ENCODE measurements at regions not wholly inside any gene's neighbourhood (a gene's known extent, or its start where the extent isn't known, plus 50 kb on each side); places are given as distances from the start of the nearest gene placed in this dataset.
"Not testable (repeated sequence)": the region's sequence is repeated elsewhere in the genome, so short reads cannot be mapped to it uniquely, and the experiment has no call there.

DNA sequence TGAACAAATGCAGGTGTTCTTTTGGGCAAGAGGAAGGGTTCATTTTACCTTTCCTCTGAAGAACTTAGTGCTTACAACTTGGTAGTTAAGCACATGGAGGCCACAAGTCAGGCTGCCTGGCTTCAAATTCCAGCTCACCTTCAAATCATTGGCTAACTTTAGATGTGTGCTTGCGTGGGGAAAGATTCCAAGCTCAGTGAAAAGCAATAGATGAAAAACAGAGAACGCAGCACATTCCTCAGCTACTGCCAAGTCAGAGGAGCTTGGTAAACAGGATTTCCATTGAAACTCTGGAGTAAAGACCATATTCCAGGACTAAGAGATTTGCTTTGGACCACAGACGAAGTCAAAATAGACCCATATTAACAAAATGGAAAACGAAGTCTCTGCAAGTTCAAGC is 96.3 kb upstream of the ASB18 start:
- Histone ChIP-seq H3K4me3 (no peak overlapping the region), H3K27me3 (peaks cover 2% of the 10 kb centered on the region), H3K36me3 (no peaks in the 10 kb centered on the region), H3K9me3 (no peaks in the 10 kb centered on the region)
- no peak for DNase-seq

DNA sequence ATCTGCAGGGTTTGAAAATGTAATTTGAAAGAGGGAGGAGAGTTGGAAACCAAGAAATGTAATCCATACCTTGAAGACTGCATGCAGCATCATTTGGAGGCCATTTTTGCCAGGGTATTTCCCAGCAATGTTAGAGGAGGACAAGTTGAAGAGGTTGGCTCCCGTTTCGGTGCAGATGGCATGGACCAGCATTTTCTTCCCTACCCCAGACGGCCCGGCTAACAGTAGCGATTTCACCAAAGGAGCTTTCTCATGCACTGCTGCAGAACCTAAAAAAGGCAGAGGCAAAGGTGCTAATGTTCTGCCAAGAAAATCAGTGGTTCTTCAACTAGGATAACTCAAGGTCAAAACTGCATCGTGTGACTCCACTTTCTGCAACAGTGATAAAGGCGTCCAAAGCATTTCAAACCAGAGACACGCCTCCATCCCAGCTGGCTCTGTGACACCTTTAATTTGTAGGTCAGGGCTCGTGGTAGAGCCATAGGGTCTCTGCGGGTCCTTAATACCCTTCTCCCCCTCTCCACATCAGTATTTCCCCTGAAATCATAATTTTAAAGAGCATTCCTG is 99.6 kb upstream of the ASB18 start:
- H3K9me3 ChIP-seq, result no peaks in the 10 kb centered on the region
- DNase-seq, result no peak

DNA sequence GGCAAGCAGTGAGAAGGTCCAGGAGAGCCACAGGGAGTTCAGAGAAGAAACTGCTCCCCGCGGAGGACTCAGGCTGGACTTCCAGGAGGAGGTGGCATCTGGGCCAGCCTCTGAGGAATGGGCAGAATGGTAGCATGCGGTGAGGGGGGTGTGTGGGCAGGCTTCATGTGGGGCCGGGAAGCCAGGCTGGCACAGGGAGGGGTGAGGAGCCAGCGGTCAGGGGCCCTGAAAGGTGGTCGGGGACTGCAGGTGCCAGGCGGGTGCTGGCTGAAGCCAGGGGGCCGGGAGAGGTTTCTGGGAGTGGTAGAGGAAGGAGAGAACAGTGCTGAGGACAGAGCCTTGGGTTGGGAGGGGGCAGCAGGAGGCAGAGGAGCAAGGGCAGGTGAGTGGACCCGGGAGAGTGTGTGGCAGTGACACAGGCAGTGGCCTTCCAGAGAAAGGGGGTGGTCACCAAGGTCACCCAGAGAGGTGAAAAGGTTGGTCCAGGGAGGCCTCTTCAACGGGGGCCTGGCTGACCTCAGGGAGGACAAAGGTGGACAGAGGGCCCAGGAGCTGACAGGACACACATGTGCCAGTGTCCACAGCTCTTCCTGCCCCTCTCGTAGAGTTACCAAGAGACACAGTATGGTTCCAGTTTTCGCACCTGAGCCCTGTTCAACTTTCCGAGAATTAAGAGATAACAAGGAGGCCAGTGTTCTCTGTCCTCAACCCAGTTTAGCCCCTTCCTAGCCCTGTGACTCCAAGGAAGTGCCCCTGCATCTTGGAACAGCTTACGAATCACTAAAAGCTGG is 101.2 kb upstream of the ASB18 start:
- DNase-seq, result no peak
- Histone ChIP-seq H3K4me3 (no peak overlapping the region), H3K9me3 (no peaks in the 10 kb centered on the region), H3K36me3 (no peaks in the 10 kb centered on the region), H3K27me3 (peaks cover 8% of the 10 kb centered on the region)

More for the DNA sequence above, 99.6 kb upstream of the ASB18 start:
- Histone ChIP-seq H3K27me3 (peaks cover 3% of the 10 kb centered on the region), H3K36me3 (no peaks in the 10 kb centered on the region), H3K4me3 (no peak overlapping the region)

DNA sequence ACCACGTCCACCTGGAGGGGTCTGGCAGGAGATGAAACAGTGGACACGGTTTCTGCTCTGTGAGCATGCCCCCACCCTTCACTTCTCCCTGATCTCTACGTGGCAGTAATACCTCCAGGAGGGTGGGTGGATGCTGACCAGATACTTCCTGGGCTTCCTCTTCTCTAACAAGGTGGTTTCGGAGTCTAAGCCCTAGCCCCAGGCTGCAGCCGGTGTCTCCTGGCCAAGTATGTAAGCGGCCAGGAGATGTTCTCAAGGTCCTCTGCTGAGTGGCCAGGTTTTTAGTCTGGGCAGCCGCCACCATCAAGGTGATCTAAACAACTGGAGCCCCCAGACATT is 101.8 kb upstream of the ASB18 start:
- Histone ChIP-seq H3K4me3 (no peak overlapping the region), H3K27me3 (peaks cover 8% of the 10 kb centered on the region), H3K36me3 (no peaks in the 10 kb centered on the region), H3K9me3 (no peaks in the 10 kb centered on the region)
- DNase-seq, result no peak

DNA sequence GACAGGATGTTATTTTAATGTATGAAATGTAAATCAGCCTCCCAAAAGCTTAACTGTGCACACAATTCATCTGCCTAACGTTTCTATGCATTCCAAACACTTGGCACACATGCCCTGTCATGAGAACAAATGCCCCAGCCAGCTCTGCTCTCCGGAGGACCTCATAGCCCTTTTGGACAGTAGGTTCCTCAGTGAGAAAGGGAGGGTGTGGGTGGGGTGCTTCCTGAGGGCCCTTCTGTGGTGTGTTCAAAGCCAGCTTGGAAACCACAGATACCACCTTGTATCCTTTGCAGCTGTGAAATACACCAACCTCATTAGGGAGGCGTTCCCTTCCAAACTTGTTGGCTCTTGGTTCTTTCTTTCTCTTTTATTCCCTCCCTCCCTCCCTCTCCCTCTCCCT is 102.2 kb upstream of the ASB18 start:
- no peak for DNase-seq
- no peaks in the 10 kb centered on the region for H3K9me3 ChIP-seq
- no peaks in the 10 kb centered on the region for H3K36me3 ChIP-seq
- peaks cover 8% of the 10 kb centered on the region for H3K27me3 ChIP-seq
- H3K4me3 ChIP-seq, result no peak overlapping the region

DNA sequence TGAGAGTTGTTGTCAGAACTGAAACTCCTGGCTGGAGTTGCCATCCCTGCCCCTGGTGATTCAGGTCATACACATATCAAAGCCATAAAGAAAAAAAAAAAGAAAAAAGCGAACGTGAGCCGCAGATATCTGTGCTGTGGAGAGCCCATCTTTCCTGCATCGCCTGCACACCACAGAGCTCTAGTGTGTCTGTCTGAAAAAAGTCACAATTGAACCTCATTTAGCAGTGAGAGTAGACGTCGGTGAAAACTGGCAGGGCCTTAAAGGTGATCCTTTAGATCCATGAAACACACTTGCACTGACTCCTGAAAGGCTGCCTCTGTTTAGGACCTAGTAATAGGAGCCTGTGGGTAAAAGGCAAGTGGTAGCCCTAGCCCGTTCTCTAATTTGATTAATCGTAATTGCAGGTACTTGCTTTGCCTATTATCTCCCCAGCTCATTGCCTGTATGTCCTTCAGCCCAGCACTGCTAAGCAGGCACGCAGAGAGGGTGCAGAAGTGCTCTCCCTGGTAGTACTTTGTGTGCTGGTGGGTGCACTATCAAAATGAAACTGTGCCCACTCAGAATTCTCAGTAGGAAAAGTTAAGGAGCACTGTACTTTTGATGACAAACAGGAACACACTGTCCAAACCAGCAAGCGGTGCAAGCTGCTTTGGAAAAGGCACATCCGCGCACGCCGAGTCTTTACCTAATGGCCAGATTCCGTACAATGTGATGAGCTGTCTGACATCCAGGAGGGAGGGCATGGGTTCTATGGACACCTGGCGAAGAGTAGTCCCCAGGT is 103.5 kb upstream of the ASB18 start:
- Histone ChIP-seq H3K9me3 (no peaks in the 10 kb centered on the region), H3K4me3 (no peak overlapping the region), H3K27me3 (peaks cover 8% of the 10 kb centered on the region), H3K36me3 (no peaks in the 10 kb centered on the region)
- DNase-seq, result no peak

DNA sequence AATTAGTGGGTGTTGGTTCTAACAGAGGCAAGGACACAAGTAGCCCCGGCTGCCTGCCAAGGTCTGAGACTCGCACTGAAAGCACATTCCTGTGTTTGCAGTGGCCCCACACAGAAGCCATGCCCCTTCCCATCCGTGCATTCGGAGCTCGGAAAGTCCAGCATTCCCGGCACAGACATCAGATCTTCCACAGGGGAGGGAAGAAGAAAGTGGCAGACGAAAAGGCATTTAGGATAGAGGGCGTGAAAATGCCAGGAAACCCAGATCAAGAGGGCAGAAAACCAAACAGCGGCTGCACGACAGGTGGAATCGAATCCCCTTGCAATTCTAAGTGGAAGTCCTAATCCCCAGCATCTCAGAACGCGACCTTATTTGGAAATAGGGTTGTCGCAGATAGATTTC is 105.5 kb upstream of the ASB18 start:
- no peak for DNase-seq
- Histone ChIP-seq H3K27me3 (peaks cover 5% of the 10 kb centered on the region), H3K36me3 (no peaks in the 10 kb centered on the region), H3K9me3 (no peaks in the 10 kb centered on the region), H3K4me3 (no peak overlapping the region)

DNA sequence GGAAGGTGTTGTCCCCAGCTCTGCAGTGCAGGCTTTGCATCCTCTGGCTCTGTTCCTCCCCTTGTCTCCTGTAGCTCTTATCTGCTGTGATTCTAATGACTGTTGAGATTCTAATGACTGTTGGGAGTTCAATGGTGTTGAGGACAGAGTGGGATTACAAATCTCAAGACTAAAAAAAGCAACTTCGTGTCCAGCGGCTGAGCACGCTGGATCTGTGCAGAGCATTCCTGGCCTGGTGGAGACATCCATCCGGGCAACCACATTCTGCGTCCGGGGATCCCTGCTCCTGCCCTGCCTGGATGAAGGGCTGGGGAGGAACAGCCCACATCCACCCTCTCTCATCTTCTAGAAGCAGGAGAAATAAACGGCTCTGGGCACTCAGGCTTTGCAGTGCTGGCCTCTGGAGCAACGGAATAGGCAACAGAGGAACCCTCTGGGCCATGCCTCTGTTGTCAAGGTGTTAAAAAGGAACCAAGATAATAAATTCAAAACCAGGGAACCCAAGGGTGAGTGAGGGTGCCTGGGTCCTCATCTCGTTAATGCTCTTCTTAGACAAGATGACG is 106.7 kb upstream of the ASB18 start:
- no peak for DNase-seq

DNA sequence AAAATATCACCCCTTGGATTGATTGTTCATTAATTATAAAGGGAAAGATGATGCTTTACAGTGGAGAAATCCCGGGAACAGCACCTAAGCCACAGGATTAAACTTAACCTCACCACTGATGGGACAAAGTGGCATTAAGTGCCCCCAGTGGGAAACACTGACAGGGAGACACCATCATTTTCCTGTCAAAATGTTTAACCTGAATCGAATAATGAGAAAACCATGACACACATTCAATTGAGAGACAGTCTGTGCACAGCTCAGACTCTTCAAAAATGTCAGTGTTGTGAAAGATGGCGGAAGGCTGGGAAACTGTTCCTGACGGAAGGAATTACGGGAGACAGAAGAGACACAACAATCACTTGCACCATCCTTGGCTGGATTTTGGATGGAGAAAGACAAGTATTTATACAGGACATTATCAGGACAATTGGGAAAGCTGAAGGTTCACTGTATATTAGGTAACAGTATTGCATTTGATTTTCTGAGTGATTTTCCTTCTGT is 111.8 kb upstream of the ASB18 start:
- DNase-seq, result no peak
- Histone ChIP-seq H3K4me3 (no peak overlapping the region), H3K27me3 (no peaks in the 10 kb centered on the region), H3K36me3 (no peaks in the 10 kb centered on the region), H3K9me3 (no peaks in the 10 kb centered on the region)

More for the DNA sequence above, 106.7 kb upstream of the ASB18 start:
- Histone ChIP-seq H3K27me3 (peaks cover 5% of the 10 kb centered on the region), H3K36me3 (no peaks in the 10 kb centered on the region), H3K9me3 (no peaks in the 10 kb centered on the region), H3K4me3 (no peak overlapping the region)

DNA sequence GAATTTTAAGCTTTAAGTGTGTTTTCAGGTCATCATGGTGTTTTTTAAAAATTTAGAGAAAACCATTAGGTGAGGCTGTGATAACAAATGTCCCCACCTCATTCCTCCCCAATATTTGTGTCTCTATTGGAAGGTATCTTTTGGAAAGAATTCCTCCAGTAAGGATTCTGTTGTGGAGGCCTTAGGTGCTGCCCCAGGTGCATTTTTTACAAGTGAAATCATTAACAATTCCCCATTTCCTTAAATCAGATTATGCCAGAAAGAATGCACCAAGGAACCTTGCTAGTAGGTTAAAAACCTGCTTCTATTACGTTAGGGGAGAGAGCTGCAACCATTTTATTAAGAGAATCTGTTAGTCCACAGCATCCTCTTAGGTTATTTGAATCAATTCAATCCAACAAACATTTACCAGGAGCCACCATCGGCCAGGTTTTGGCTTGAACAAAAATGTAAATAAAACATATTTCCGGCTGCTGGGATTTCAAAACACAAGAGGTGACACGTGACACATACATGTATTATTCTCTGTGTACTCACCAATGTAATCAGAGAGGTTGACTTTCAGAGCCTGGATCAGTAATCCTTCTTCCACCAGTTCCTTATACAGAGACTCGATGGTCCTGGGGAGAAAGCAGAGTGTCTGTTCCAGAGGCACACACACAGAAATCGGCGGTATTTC is 112.5 kb upstream of the ASB18 start:
- DNase-seq, result no peak
- Histone ChIP-seq H3K27me3 (no peaks in the 10 kb centered on the region), H3K9me3 (no peaks in the 10 kb centered on the region), H3K36me3 (no peaks in the 10 kb centered on the region), H3K4me3 (no peak overlapping the region)

DNA sequence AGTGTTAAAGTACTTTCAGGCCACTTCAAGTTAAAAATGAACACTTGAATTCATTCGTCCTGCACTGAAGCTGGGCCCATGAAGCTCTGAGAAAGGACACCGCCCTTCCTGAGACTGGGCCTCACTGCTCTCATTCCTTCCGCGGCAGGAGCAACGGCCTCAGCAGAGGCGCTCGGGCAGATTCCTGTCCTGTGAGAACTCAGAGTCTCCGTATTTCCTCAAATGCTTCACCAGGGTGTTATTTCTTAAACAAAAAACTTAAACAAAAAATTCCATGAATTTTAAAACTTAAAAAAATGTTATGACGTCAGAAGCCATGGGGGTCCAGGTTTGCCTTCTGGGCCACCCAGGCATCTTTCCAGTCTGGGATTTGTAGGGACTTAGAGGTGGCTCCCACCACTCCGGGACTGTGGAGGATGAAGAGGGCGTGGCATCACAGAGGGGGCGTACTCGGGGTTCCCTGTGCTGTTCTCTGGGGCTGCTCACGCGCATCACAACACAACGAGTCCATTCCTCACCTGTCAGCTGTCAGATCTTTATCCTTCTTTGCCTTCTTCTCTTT is 115.9 kb upstream of the ASB18 start:
- 0 out of 2 replicates have a peak, but pooled peaks cover 3% of the 10 kb centered on the region for H3K27me3 ChIP-seq
- no peak for DNase-seq
- H3K4me3 ChIP-seq, result no peak overlapping the region
- no peaks in the 10 kb centered on the region for H3K36me3 ChIP-seq
- no peaks in the 10 kb centered on the region for H3K9me3 ChIP-seq

DNA sequence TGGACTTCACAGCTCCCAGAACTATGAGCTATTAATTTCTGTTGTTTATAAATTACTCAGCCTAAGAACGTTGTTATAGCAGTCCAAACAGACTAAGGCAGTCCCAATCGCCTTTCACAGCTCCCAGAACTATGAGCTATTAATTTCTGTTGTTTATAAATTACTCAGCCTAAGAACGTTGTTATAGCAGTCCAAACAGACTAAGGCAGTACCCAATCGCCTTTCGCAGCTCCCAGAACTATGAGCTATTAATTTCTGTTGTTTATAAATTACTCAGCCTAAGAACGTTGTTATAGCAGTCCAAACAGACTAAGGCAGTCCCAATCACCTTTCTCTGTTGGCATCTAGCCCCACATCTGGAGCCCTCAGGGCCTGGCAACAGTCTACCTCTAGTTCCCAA is 117.0 kb upstream of the ASB18 start:
- not testable (repeated sequence) for H3K9me3 ChIP-seq, H3K36me3 ChIP-seq, DNase-seq, H3K4me3 ChIP-seq, H3K27me3 ChIP-seq

DNA sequence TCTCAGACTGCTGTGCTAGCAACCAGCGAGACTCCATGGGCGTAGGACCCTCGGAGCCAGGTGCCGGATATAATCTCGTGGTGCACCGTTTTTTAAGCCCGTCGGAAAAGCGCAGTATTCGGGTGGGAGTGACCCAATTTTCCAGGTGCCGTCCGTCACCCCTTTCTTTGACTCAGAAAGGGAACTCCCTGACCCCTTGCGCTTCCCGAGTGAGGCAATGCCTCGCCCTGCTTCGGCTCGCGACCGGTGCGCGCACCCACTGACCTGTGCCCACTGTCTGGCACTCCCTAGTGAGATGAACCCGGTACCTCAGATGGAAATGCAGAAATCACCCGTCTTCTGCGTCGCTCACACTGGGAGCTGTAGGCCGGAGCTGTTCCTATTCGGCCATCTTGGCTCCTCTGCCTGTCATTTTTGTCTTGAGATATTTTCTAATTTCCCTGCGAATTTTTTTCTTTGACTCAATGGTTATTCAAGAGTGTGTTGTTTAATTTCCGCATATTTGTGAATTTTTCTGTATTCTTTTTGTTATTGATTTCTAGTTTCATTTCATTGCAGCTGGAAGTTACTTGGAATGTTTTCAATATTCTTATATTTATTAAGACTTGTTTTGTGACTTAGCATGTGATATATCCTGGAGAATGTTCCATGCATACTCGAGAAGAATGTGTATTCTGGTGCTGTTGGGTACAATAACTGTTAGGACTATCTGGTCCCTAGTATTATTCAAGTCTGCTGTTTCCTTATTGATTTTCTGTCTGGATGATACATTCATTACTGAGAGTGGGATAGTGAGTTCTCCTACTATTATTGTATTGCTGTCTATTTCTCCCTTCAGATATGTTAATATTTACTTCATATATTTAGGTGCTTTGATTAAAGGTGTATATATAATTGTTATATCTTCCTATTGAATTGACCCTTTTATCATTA is 125.3 kb upstream of the ASB18 start:
- H3K9me3 ChIP-seq, result not testable (repeated sequence)

DNA sequence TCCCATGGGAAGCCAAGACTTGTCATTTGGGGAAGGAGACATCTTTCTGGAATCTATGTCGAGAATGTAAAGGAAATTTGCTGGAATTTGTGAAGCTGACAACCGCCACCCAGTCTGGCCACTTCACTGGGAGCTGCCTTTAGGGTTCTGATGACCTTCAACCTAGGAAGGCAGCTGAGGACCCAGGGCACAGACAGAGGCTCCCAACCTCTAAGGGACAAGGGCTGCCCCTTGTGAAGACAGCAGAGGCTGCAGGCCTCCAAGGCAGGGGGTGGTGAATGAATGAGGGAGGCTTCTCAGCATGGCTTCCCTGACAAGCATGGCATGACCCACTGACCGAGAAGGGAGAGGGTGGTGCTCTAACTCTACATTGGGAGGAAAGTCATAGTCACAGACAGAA is 128.9 kb upstream of the ASB18 start:
- DNase-seq, result no peak
- no peak overlapping the region for H3K4me3 ChIP-seq
- no peaks in the 10 kb centered on the region for H3K27me3 ChIP-seq
- no peaks in the 10 kb centered on the region for H3K9me3 ChIP-seq
- H3K36me3 ChIP-seq, result no peaks in the 10 kb centered on the region

More for the DNA sequence above, 125.3 kb upstream of the ASB18 start:
- H3K27me3 ChIP-seq, DNase-seq, H3K4me3 ChIP-seq, H3K36me3 ChIP-seq: not testable (repeated sequence)

DNA sequence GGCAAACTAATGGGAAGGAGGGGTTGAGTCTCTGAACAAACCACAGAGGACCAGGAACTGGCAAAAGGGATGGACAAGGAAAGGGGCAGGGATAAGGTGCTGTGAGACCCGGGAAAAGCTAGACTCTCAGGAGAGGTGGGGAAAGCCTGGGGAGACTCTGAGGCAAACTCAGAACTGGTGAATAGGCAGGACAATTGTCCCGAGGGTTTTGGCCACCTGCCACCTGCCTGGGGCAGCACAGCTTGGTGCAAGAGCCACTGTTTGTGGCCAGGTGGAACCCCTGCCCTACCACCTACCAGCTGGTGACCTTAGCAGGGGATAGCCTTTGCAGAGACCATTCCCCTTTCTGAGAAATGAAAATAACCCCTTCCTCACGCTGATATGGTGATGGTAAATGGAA is 129.4 kb upstream of the ASB18 start:
- H3K9me3 ChIP-seq, result no peaks in the 10 kb centered on the region

DNA sequence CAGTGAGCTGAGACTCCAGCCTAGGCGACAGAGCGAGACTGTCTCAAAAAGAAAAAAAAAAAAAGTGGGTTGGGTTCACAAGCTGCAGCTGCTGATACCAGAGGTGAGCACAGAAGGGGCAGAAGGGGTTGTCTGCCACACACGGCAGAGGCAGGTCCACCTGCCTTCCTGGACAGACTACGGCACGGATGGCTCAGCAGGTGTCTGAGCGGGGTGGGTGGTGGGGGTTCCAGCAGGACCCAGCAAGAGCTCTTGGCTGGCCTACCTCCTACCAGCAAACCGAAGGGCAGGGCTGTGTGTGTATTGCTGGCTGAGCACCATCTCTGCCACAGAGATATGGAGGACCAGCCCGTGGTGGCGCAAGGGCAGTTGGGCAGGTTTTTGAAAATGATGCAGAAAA is 130.4 kb upstream of the ASB18 start:
- no peaks in the 10 kb centered on the region for H3K27me3 ChIP-seq
- DNase-seq, result no peak
- no peaks in the 10 kb centered on the region for H3K9me3 ChIP-seq
- H3K4me3 ChIP-seq, result no peak overlapping the region
- no peaks in the 10 kb centered on the region for H3K36me3 ChIP-seq

More for the DNA sequence above, 129.4 kb upstream of the ASB18 start:
- DNase-seq, result no peak
- Histone ChIP-seq H3K4me3 (no peak overlapping the region), H3K36me3 (no peaks in the 10 kb centered on the region), H3K27me3 (no peaks in the 10 kb centered on the region)
